ENCODE measurements at regions not wholly inside any gene's neighbourhood (a gene's known extent, or its start where the extent isn't known, plus 50 kb on each side); places are given as distances from the start of the nearest gene placed in this dataset.

- Histone ChIP-seq H3K9me3 (no peaks in the 10 kb centered on the region), H3K36me3 (no peaks in the 10 kb centered on the region), H3K4me1 (no peaks in the 10 kb centered on the region), H3K27me3 (no peaks in the 10 kb centered on the region), H3K27ac (no peak overlapping the region), H3K4me3 (no peak overlapping the region)
- 86% methylated on average over 10 of the region's 16 CpGs for WGBS (ENCODE audit: insufficient coverage, low coverage, low lambda C conversion rate, missing lambda C conversion rate)
- intact Hi-C loops (cut with DNase I) = no loop called here
- no peak for ATAC-seq
- no peak for TF ChIP-seq POLR2A (IDR thresholded peaks at IDR 0.05)
- no peak for TF ChIP-seq CTCF (IDR thresholded peaks at IDR 0.05)
- no peak for DNase-seq
Observed at GRCh38 chr14:101441710-101442109, 119.6 kb upstream of the DIO3 start.

- Histone ChIP-seq H3K4me1 (no peaks in the 10 kb centered on the region), H3K4me3 (no peak overlapping the region), H3K27me3 (no peaks in the 10 kb centered on the region), H3K27ac (no peak overlapping the region), H3K9me3 (no peaks in the 10 kb centered on the region), H3K36me3 (no peaks in the 10 kb centered on the region)
- 84% methylated on average over 14 of the region's 21 CpGs for WGBS (ENCODE audit: insufficient coverage, low coverage, low lambda C conversion rate, missing lambda C conversion rate)
- ATAC-seq (no peak), DNase-seq (no peak)
- TF ChIP-seq POLR2A (IDR thresholded peaks at IDR 0.05) (no peak), CTCF (IDR thresholded peaks at IDR 0.05) (no peak)
- intact Hi-C loops (cut with DNase I) = no loop called here
Observed at GRCh38 chr14:101442451-101442850, 118.8 kb upstream of the DIO3 start.

GRCh38 chr14:101444116-101444515 lies 117.2 kb upstream of the DIO3 start:
- no peak for ATAC-seq
- H3K27ac ChIP-seq = no peak overlapping the region
- DNase-seq = no peak
- TF ChIP-seq POLR2A (IDR thresholded peaks at IDR 0.05) (no peak), CTCF (IDR thresholded peaks at IDR 0.05) (no peak)
- intact Hi-C loops (cut with DNase I) = no loop called here
- 64% methylated on average over 7 of the region's 7 CpGs for WGBS (ENCODE audit: insufficient coverage, low coverage, low lambda C conversion rate, missing lambda C conversion rate)
- no peaks in the 10 kb centered on the region for H3K36me3 ChIP-seq
- no peaks in the 10 kb centered on the region for H3K4me1 ChIP-seq
- no peaks in the 10 kb centered on the region for H3K27me3 ChIP-seq
- H3K9me3 ChIP-seq = no peaks in the 10 kb centered on the region
- H3K4me3 ChIP-seq = no peak overlapping the region

GRCh38 chr14:101445278-101445677 lies 116.0 kb upstream of the DIO3 start:
- Histone ChIP-seq H3K36me3 (no peaks in the 10 kb centered on the region), H3K9me3 (no peaks in the 10 kb centered on the region), H3K27ac (no peak overlapping the region), H3K4me3 (no peak overlapping the region), H3K4me1 (no peaks in the 10 kb centered on the region), H3K27me3 (no peaks in the 10 kb centered on the region)
- intact Hi-C loops (cut with DNase I) = no loop called here
- TF ChIP-seq POLR2A (IDR thresholded peaks at IDR 0.05) (no peak), CTCF (IDR thresholded peaks at IDR 0.05) (no peak)
- DNase-seq = no peak
- ATAC-seq = no peak
- WGBS (ENCODE audit: insufficient coverage, low coverage, low lambda C conversion rate, missing lambda C conversion rate) = 79% methylated on average over 2 of the region's 4 CpGs

GRCh38 chr14:101446387-101446969 lies 114.8 kb upstream of the DIO3 start:
- no peaks in the 10 kb centered on the region for H3K27me3 ChIP-seq
- 55% methylated on average over 4 of the region's 10 CpGs for WGBS (ENCODE audit: insufficient coverage, low coverage, low lambda C conversion rate, missing lambda C conversion rate)
- no peak for DNase-seq
- H3K9me3 ChIP-seq = no peaks in the 10 kb centered on the region
- no peak for ATAC-seq
- intact Hi-C loops (cut with DNase I) = no loop called here
- no peak overlapping the region for H3K27ac ChIP-seq
- H3K4me3 ChIP-seq = no peak overlapping the region
- H3K4me1 ChIP-seq = no peaks in the 10 kb centered on the region
- H3K36me3 ChIP-seq = no peaks in the 10 kb centered on the region
- TF ChIP-seq POLR2A (IDR thresholded peaks at IDR 0.05) (no peak), CTCF (IDR thresholded peaks at IDR 0.05) (no peak)

Measured in right lobe of liver (tissue), 6 donors.